ENCODE measurements at regions not wholly inside any gene's neighbourhood (a gene's known extent, or its start where the extent isn't known, plus 50 kb on each side); places are given as distances from the start of the nearest gene placed in this dataset.

DNA sequence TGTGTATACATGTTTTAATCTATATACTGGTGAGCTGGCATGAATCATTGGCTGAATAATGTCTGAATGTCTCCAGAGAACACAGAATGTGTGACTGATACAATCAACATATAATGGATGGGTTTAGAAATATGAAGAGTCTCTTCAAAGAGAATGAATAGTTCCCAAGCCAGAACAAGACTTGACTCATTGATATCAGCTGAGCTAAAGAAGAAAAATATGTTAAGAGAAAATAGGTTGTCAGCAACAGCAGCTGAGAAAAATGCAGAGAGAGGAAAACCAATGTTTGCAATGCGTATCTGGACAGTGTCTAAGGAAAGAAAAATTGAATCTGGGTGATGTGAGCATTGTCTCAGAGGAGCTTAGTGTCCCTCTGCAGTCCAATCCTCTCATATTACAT lies 1281.8 kb upstream of the TENM4 start:
- TF ChIP-seq EZH2 (IDR thresholded peaks at IDR 0.05; ENCODE audit: borderline replicate concordance, low read length) (no peak), CTCF (IDR thresholded peaks at IDR 0.05; ENCODE audit: low read length) (no peak)
- H3K9me2 ChIP-seq (ENCODE audit: low read depth, low read length) = no peaks in the 10 kb centered on the region
- H3K4me1 ChIP-seq (ENCODE audit: insufficient read depth, low read length, severe bottlenecking) = no peaks in the 10 kb centered on the region
- H3K9ac ChIP-seq (ENCODE audit: low read length) = no peak overlapping the region
- H3K9me3 ChIP-seq (ENCODE audit: low read length) = no peaks in the 10 kb centered on the region
- no peaks in the 10 kb centered on the region for H3F3A ChIP-seq (ENCODE audit: insufficient read depth, low read length)
- H3K36me3 ChIP-seq (ENCODE audit: insufficient read depth, low read length) = no peaks in the 10 kb centered on the region
- H2AFZ ChIP-seq (ENCODE audit: low read length) = no peak overlapping the region
- H3K4me3 ChIP-seq (ENCODE audit: low read depth, low read length, poor library complexity, severe bottlenecking) = no peak overlapping the region
- H3K4me2 ChIP-seq (ENCODE audit: low read length) = no peak overlapping the region
- no peaks in the 10 kb centered on the region for H4K20me1 ChIP-seq (ENCODE audit: insufficient read depth, low read length)
- H3K27ac ChIP-seq (ENCODE audit: low read depth, low read length, poor library complexity, severe bottlenecking) = no peak overlapping the region
- H3K79me2 ChIP-seq (ENCODE audit: insufficient read depth, low read length) = no peaks in the 10 kb centered on the region
- H3K27me3 ChIP-seq (ENCODE audit: insufficient read depth, low read length) = no peaks in the 10 kb centered on the region

DNA sequence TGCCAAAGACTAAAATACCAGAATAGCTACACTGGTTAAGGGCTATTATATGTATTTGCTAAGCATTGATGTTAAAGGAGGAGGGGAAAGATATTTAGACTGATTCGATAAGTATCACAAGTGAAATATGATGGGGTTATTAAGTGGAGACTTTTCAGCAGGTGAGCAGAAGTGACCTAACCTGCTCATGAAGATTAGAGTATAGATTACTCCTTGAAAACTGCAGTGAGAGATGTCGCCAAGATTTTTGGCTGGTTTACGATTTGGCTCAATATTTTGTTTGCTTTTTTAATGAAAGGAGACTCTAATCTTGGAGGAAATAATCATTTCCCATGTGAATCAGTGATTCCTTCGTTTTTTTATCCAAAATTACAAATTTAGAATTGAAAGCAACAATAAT lies 1279.5 kb upstream of the TENM4 start:
- Histone ChIP-seq H2AFZ (ENCODE audit: low read length) (no peak overlapping the region), H3K36me3 (ENCODE audit: insufficient read depth, low read length) (no peaks in the 10 kb centered on the region), H3K4me2 (ENCODE audit: low read length) (no peak overlapping the region), H3K79me2 (ENCODE audit: insufficient read depth, low read length) (no peaks in the 10 kb centered on the region), H3F3A (ENCODE audit: insufficient read depth, low read length) (no peaks in the 10 kb centered on the region), H3K9ac (ENCODE audit: low read length) (no peak overlapping the region), H3K27me3 (ENCODE audit: insufficient read depth, low read length) (no peaks in the 10 kb centered on the region), H3K9me3 (ENCODE audit: low read length) (no peaks in the 10 kb centered on the region), H3K4me1 (ENCODE audit: insufficient read depth, low read length, severe bottlenecking) (no peaks in the 10 kb centered on the region), H3K9me2 (ENCODE audit: low read depth, low read length) (no peaks in the 10 kb centered on the region), H3K27ac (ENCODE audit: low read depth, low read length, poor library complexity, severe bottlenecking) (no peak overlapping the region), H4K20me1 (ENCODE audit: insufficient read depth, low read length) (no peaks in the 10 kb centered on the region), H3K4me3 (ENCODE audit: low read depth, low read length, poor library complexity, severe bottlenecking) (no peak overlapping the region)
- TF ChIP-seq CTCF (IDR thresholded peaks at IDR 0.05; ENCODE audit: low read length) (no peak), EZH2 (IDR thresholded peaks at IDR 0.05; ENCODE audit: borderline replicate concordance, low read length) (no peak)

DNA sequence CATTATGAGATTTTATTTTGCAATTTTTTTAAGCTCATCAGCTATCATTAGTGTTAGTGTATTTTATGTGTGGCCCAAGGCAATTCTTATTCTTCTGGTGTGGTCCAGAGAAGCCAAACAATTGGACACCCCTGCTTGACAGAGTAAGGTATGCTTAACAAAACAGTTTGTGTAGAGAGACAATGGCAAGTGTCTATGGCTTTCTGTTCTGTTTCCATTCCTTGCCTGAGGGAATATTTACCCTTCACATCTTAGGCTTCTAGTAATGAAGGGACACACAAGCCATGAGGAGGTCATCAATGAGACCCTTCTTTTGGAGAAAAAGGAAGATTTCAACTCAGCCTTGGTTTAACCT lies 1278.4 kb upstream of the TENM4 start:
- H3K27ac ChIP-seq (ENCODE audit: low read depth, low read length, poor library complexity, severe bottlenecking) = no peak overlapping the region
- no peaks in the 10 kb centered on the region for H3K9me2 ChIP-seq (ENCODE audit: low read depth, low read length)
- TF ChIP-seq EZH2 (IDR thresholded peaks at IDR 0.05; ENCODE audit: borderline replicate concordance, low read length) (no peak), CTCF (IDR thresholded peaks at IDR 0.05; ENCODE audit: low read length) (no peak)
- H3F3A ChIP-seq (ENCODE audit: insufficient read depth, low read length) = no peaks in the 10 kb centered on the region
- H3K4me2 ChIP-seq (ENCODE audit: low read length) = no peak overlapping the region
- H2AFZ ChIP-seq (ENCODE audit: low read length) = no peak overlapping the region
- H3K9ac ChIP-seq (ENCODE audit: low read length) = no peak overlapping the region
- no peaks in the 10 kb centered on the region for H3K79me2 ChIP-seq (ENCODE audit: insufficient read depth, low read length)
- no peaks in the 10 kb centered on the region for H4K20me1 ChIP-seq (ENCODE audit: insufficient read depth, low read length)
- H3K36me3 ChIP-seq (ENCODE audit: insufficient read depth, low read length) = no peaks in the 10 kb centered on the region
- H3K9me3 ChIP-seq (ENCODE audit: low read length) = no peaks in the 10 kb centered on the region
- no peak overlapping the region for H3K4me3 ChIP-seq (ENCODE audit: low read depth, low read length, poor library complexity, severe bottlenecking)
- no peaks in the 10 kb centered on the region for H3K4me1 ChIP-seq (ENCODE audit: insufficient read depth, low read length, severe bottlenecking)
- H3K27me3 ChIP-seq (ENCODE audit: insufficient read depth, low read length) = no peaks in the 10 kb centered on the region

Measured in OCI-LY1 (cell line).